ENCODE measurements at regions not wholly inside any gene's neighbourhood (a gene's known extent, or its start where the extent isn't known, plus 50 kb on each side); places are given as distances from the start of the nearest gene placed in this dataset.

- H3K36me3 ChIP-seq (ENCODE audit: control insufficient read depth in 2 of 2, extremely low read depth in 1 of 2, insufficient read depth in 2 of 2, low read length in 2 of 2) = no peaks in the 10 kb centered on the region
- H3K27ac ChIP-seq (ENCODE audit: insufficient read depth, low read depth, low read length) = no peak overlapping the region
- no peak for DNase-seq (ENCODE audit: low read depth, low spot score)
- no peak overlapping the region for H3K4me2 ChIP-seq (ENCODE audit: insufficient read depth, low read length)
- peaks cover 2% of the 10 kb centered on the region for H3K9me3 ChIP-seq (replicated peaks; ENCODE audit: control insufficient read depth, insufficient read depth, low read length)
- no peaks in the 10 kb centered on the region for H3K4me1 ChIP-seq (ENCODE audit: control insufficient read depth, extremely low read depth, insufficient read depth, low read length)
- H4K20me1 ChIP-seq (replicated peaks; ENCODE audit: control insufficient read depth, extremely low read depth, insufficient read depth, low read length) = no peaks in the 10 kb centered on the region
- dilution Hi-C loops (cut with MboI; ENCODE audit: extremely low pct_ligation_motif_present, low sequenced_read_pairs) = no loop called here
- TF ChIP-seq MYC (IDR thresholded peaks at IDR 0.05; ENCODE audit: low read depth, low read length) = no peak
- TF ChIP-seq JUN (IDR thresholded peaks at IDR 0.05; ENCODE audit: borderline replicate concordance, insufficient read depth, insufficient read length, low read depth) = no peak
- no peak for TF ChIP-seq FOS (IDR thresholded peaks at IDR 0.05; ENCODE audit: borderline replicate concordance, insufficient read depth, low read length)
- TF ChIP-seq EZH2 (IDR thresholded peaks at IDR 0.05; ENCODE audit: borderline replicate concordance, low read depth, low read length, severe bottlenecking) = no peak
- TF ChIP-seq MAX (IDR thresholded peaks at IDR 0.05; ENCODE audit: insufficient read depth, insufficient read length) = no peak
- no peak for TF ChIP-seq POLR2AphosphoS5 (IDR thresholded peaks at IDR 0.05; ENCODE audit: insufficient read depth, low read depth, low read length)
- no peak for TF ChIP-seq CTCF (IDR thresholded peaks at IDR 0.05; ENCODE audit: extremely low read depth in 1 of 2, insufficient read depth in 1 of 2, low read depth in 1 of 2, low read length in 2 of 2)
- TF ChIP-seq POLR2A (IDR thresholded peaks at IDR 0.05; ENCODE audit: low read depth, low read length) = no peak
- no peak for TF ChIP-seq GATA2 (IDR thresholded peaks at IDR 0.05; ENCODE audit: insufficient read depth, insufficient read length, low read depth, low read length)
- H3K9me1 ChIP-seq (replicated peaks; ENCODE audit: control insufficient read depth, extremely low read depth, insufficient read depth, low read length) = no peaks in the 10 kb centered on the region
- no peak overlapping the region for H2AFZ ChIP-seq (ENCODE audit: low read depth, low read length)
- POLR2A ChIA-PET = no interaction called here
- CTCF ChIA-PET = interaction anchor here (1.2 kb wide), 1 partner anchor 13 kb away, joined by 4 read pairs; no protein-coding TSS in a partner anchor
- no peaks in the 10 kb centered on the region for H3K27me3 ChIP-seq (ENCODE audit: control insufficient read depth in 2 of 2, insufficient read depth in 2 of 2, low read length in 2 of 2)
- H3K79me2 ChIP-seq (ENCODE audit: control insufficient read depth, insufficient read depth, low read length) = no peaks in the 10 kb centered on the region
- no TSS peak for BruUV-seq (replicated peaks)
- H3K4me3 ChIP-seq (replicated peaks in 1 of 3; ENCODE audit: insufficient read depth in 1 of 3, low read depth in 1 of 3, low read length in 3 of 3) = no peak overlapping the region
- FAIRE-seq = no peak
- intact Hi-C loops (cut with micrococcal nuclease) = no loop called here
- no peak overlapping the region for H3K9ac ChIP-seq (replicated peaks; ENCODE audit: extremely low read depth, insufficient read depth, low read length)
These were observed 1065.0 kb downstream of the LRFN5 start for GRCh38 chr14:42671636-42672035.

Data from endothelial cell of umbilical vein (primary cell).